Choroid plexus epithelial cell (primary cell): ENCODE measurements at regions not wholly inside any gene's neighbourhood (a gene's known extent, or its start where the extent isn't known, plus 50 kb on each side); places are given as distances from the start of the nearest gene placed in this dataset.

Experiments used
- DNase-seq: peaks from one replicate; pipeline ENCODE4 v3.0.0-alpha.2; 2010; ENCODE audit warnings: low read depth
- H3K4me3 ChIP-seq: 2 replicates; pipeline ENCODE4 v1.5.1; 2011; ENCODE audit warnings: low read depth, mild to moderate bottlenecking, control low read depth, low read length, moderate library complexity
- TF ChIP-seq, protein P1 (sequence below): conservative IDR thresholded peaks from 2 replicates; pipeline ENCODE4 v1.5.1; 2011; ENCODE audit warnings: low read depth, mild to moderate bottlenecking, control low read depth, inconsistent platforms, low read length, moderate library complexity

DNA sequence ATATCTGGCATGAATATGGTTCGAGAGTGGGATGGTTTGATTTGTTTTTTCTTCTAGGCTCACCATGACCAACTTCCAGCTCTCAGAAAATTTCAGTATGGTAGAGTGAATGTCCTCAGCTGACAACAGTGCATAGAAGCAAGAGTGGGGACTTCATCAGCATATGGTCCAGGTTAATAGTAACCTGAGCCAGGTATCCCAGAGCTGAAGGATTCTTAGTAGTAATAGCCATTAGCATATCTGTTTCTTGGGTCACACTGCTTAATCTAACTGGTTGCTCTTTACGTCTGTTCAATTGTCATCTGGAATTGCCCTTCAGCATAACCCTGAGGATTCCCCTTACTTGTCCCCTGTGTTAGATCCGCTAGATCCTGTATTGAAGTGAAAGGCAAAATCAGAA is 151.8 kb downstream of the GMNC start:
- TF ChIP-seq, protein P1, sequence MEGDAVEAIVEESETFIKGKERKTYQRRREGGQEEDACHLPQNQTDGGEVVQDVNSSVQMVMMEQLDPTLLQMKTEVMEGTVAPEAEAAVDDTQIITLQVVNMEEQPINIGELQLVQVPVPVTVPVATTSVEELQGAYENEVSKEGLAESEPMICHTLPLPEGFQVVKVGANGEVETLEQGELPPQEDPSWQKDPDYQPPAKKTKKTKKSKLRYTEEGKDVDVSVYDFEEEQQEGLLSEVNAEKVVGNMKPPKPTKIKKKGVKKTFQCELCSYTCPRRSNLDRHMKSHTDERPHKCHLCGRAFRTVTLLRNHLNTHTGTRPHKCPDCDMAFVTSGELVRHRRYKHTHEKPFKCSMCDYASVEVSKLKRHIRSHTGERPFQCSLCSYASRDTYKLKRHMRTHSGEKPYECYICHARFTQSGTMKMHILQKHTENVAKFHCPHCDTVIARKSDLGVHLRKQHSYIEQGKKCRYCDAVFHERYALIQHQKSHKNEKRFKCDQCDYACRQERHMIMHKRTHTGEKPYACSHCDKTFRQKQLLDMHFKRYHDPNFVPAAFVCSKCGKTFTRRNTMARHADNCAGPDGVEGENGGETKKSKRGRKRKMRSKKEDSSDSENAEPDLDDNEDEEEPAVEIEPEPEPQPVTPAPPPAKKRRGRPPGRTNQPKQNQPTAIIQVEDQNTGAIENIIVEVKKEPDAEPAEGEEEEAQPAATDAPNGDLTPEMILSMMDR: no peak
- DNase-seq: no peak
- H3K4me3 ChIP-seq: no peak overlapping the region

DNA sequence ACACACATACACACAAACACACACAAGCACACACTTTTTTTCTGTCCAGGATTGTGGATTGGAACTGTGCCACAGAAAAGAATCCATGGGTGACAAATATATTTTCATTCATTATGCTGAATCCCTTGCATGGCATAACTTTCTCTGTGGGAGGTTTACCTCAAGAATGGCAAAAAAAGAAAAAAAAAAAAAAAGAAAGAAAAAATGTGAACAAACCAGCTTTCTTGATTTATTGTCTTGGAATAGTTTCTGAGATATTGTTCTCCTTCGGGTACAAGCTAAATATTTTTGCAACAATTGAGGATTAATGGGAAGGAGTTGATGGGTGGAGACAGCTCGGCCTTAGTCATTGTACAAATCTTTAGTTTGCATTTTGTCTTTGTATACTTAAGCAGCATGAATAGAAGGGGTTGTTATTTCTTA is 153.1 kb downstream of the GMNC start:
- TF ChIP-seq, protein P1: no peak
- DNase-seq: peak; percentile 67
- H3K4me3 ChIP-seq: no peak overlapping the region
